ENCODE measurements at regions not wholly inside any gene's neighbourhood (a gene's known extent, or its start where the extent isn't known, plus 50 kb on each side); places are given as distances from the start of the nearest gene placed in this dataset.
"Not testable (repeated sequence)": the region's sequence is repeated elsewhere in the genome, so short reads cannot be mapped to it uniquely, and the experiment has no call there.

GRCh38 chr2:87460104-87460503 lies 287.8 kb upstream of the PLGLB2 start:
- not testable (repeated sequence) for TF ChIP-seq CTCF (conservative IDR thresholded peaks at IDR 0.05; ENCODE audit: low read depth, low read length); EZH2 (IDR thresholded peaks at IDR 0.05; ENCODE audit: low read length, unreplicated experiment)

All from PC-3 (cell line).